ENCODE measurements at regions not wholly inside any gene's neighbourhood (a gene's known extent, or its start where the extent isn't known, plus 50 kb on each side); places are given as distances from the start of the nearest gene placed in this dataset.

DNA sequence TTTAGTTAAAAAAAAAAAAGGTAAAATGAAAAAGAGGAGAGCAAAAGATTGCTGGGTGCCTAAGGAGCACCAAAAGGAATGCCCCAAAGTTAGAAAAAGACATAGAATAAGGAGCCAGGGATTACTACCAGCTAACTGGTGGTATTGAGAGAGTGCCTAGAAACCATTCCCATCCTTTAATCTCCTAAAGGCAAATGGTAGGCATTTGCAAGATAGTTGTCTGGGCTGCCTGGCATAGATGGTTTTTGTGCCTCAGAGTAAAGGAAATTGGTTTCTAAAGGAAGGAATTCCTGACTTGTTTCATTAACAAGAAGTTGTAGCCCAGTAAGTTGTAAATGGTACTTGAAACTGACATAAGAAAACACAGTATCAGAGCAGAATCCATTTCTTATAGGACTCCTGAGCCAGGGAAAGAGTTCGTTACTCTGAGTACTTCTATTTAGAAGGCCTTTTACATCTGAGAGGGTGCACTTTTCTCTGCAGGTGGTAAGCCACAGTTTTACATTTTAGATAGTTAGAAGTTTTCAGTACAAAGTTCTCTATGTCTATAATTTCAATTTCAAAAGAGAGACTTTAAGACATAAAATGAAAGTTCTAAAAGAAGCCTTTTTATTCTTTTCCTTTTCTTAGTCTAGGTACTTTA, 92.6 kb downstream of the OLFM4 start:
- DNase-seq (ENCODE audit: low spot score) = no peak
- no peak overlapping the region for H3K4me3 ChIP-seq

DNA sequence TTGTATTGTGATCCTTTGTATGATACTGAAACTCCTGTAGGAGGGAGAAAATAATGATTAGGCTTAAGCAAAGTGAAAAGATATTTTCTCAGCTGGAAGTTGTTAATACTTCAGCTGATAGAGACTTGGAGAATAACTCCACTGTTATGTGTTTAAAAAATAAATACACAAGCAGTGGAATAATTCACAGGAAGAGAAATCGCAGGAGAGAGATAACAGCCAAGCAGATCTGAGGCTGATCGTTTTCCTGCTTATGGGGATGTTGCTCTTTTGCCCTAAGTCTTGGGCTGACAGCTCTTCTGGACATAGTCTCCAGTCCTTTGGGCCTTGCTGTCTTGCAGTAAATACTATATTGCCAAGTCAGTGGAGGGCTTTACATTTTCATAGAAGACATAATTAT, 93.3 kb downstream of the OLFM4 start:
- Histone ChIP-seq H3K4me3 (no peak overlapping the region), H3K27ac (no peak overlapping the region)
- TF ChIP-seq, protein P1, sequence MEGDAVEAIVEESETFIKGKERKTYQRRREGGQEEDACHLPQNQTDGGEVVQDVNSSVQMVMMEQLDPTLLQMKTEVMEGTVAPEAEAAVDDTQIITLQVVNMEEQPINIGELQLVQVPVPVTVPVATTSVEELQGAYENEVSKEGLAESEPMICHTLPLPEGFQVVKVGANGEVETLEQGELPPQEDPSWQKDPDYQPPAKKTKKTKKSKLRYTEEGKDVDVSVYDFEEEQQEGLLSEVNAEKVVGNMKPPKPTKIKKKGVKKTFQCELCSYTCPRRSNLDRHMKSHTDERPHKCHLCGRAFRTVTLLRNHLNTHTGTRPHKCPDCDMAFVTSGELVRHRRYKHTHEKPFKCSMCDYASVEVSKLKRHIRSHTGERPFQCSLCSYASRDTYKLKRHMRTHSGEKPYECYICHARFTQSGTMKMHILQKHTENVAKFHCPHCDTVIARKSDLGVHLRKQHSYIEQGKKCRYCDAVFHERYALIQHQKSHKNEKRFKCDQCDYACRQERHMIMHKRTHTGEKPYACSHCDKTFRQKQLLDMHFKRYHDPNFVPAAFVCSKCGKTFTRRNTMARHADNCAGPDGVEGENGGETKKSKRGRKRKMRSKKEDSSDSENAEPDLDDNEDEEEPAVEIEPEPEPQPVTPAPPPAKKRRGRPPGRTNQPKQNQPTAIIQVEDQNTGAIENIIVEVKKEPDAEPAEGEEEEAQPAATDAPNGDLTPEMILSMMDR (IDR thresholded peaks at IDR 0.05) = no peak
- no peak for DNase-seq (ENCODE audit: low spot score)

More for the DNA sequence above, 92.6 kb downstream of the OLFM4 start:
- no peak overlapping the region for H3K27ac ChIP-seq
- TF ChIP-seq, protein P1 (IDR thresholded peaks at IDR 0.05) = no peak

DNA sequence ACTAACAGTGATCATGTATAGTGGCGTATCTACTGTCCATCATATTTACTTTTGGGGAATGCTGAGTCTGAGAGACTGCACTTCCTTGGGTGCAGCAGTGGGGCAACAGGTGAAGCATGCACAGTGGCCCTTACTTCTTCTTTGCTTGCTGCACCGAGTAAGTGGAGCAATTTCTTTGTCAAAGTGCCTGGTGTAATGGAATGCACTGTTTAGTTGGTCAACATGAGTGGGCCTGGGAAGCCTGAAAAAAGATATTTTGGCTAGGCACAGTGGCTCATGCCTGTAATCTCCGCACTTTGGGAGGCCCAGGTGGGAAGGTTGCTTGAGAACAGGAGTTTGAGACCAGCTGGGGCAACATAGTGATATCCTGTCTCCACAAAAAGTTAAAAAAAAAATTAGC, 94.9 kb downstream of the OLFM4 start:
- no peak overlapping the region for H3K4me3 ChIP-seq
- TF ChIP-seq, protein P1 (IDR thresholded peaks at IDR 0.05) = no peak
- H3K27ac ChIP-seq = no peak overlapping the region
- DNase-seq (ENCODE audit: low spot score) = no peak

DNA sequence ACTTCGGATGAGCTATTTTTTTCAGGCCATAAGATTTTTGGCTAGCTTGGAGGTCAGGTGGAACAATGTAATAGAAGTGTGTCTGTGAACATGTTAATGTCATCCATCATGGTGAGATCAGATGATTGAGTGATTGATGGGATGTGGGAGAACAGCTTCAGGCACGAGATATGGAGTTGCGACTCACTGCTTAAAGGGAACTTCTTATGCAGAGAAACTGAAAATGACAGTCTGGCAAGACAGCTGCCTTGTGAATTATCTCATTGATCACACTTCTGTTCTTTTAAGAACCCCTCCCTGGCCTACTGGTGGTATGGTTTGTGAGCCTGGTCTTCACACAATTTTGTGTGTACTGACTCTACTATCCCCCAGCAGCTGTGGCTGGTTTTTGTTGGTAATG, 96.0 kb downstream of the OLFM4 start:
- TF ChIP-seq, protein P1 (IDR thresholded peaks at IDR 0.05) = no peak
- DNase-seq (ENCODE audit: low spot score) = no peak
- Histone ChIP-seq H3K4me3 (no peak overlapping the region), H3K27ac (no peak overlapping the region)

DNA sequence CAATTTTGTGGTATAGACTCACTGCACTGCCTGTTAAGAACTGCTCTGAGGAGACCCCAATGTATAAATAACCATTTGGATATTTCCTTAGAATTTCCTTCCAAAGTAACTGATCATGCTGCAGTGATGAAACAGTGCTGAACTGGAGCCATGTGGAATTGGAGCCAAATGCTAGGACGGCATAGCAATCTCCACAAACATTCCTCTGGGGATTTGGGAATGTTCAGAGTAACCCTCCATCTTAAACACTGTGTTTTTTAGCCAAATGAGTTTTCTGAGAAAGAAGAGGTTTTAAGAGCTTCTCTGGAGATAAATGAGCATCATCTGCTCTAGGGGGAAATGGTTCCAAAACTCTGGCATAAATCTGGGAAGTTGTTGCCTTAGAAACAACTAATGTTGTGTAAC, 98.2 kb downstream of the OLFM4 start:
- H3K27ac ChIP-seq = no peak overlapping the region
- H3K4me3 ChIP-seq = no peak overlapping the region
- DNase-seq (ENCODE audit: low spot score) = no peak
- TF ChIP-seq, protein P1 (IDR thresholded peaks at IDR 0.05) = no peak

DNA sequence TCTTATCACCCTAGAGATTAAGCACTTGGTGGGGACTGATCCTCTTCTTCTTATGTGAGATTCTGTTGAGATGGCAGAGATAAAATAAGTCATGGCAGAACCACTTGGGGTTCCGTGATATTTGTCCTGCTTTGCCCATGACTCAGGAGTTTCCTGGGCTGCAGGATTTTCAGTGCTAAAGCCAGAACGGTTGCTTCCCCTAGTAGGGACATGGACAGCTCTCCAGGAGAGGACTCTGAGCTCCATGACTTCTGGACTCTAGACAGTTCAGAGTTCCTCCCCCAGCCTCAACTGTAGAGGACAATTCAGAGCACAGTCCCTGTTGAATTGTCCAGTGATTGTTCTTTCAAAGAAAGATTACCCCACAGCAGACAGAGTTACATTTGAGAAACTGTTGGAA, 98.8 kb downstream of the OLFM4 start:
- DNase-seq (ENCODE audit: low spot score) = no peak
- no peak overlapping the region for H3K27ac ChIP-seq

More for the DNA sequence above, 98.8 kb downstream of the OLFM4 start:
- H3K4me3 ChIP-seq = no peak overlapping the region
- TF ChIP-seq, protein P1 (IDR thresholded peaks at IDR 0.05) = no peak
